SK-N-SH (cell line): ENCODE measurements at regions not wholly inside any gene's neighbourhood (a gene's known extent, or its start where the extent isn't known, plus 50 kb on each side); places are given as distances from the start of the nearest gene placed in this dataset.

Source experiments
- CTCF ChIA-PET: fragments of 300-600, 350-600 bp; formaldehyde crosslinking; extraction: SDS; loops from one replicate; lab custom pipeline; 2021; lab: Yijun Ruan, JAX
- POLR2A ChIA-PET: fragments of 350-600 bp; sonication (Branson Sonifier 250); formaldehyde crosslinking; extraction: SDS; loops from one replicate; lab custom pipeline; 2020; ENCODE audit warnings: antibody characterized with exemption, inconsistent platforms; lab: Yijun Ruan, JAX
- DNase-seq: peaks from one replicate; pipeline ENCODE4 v3.0.0; 2012
- H2AFZ ChIP-seq: fragments of 200-600 bp; sonication (generic); 2 replicates; pipeline ENCODE4 v1.8.1; 2016; ENCODE audit warnings: antibody characterized with exemption, mild to moderate bottlenecking, low read depth
- H3F3A ChIP-seq: fragments of 200-600 bp; sonication (generic); replicated peaks from 2 replicates; pipeline ENCODE3; 2016; ENCODE audit warnings: antibody characterized with exemption, mild to moderate bottlenecking; ENCODE audit not compliant: insufficient read depth
- H3K27ac ChIP-seq, 2 experiments: fragments of 200-500 bp in 1 of 2; fragments of 200-600 bp in 1 of 2; sonication (Bioruptor generic) in 1 of 2; sonication (generic), shearing (Covaris generic) in 1 of 2; 2 replicates each; pipeline versions ENCODE4 v1.5.1 to v1.6.1; 2014 to 2016; ENCODE audit warnings: low read depth in 2 of 2, inconsistent platforms in 1 of 2, low read length in 1 of 2, mild to moderate bottlenecking in 1 of 2, mixed read lengths in 1 of 2
- H3K27me3 ChIP-seq: fragments of 200-600 bp; sonication (generic), shearing (Covaris generic); 2 replicates; pipeline ENCODE4 v1.6.1; 2016; ENCODE audit warnings: mixed run types; ENCODE audit not compliant: insufficient read depth
- H3K36me3 ChIP-seq, 2 experiments: fragments of 200-500 bp in 1 of 2; fragments of 200-600 bp in 1 of 2; sonication (Bioruptor generic) in 1 of 2; sonication (generic) in 1 of 2; replicated peaks in 1 of 2; 2 replicates each; pipeline versions ENCODE3 to v1.5.1; 2014 to 2016; ENCODE audit warnings: low read length in 1 of 2, mild to moderate bottlenecking in 1 of 2; ENCODE audit not compliant: insufficient read depth in 2 of 2, control insufficient read depth in 1 of 2
- H3K4me1 ChIP-seq, 2 experiments: fragments of 200-500 bp in 1 of 2; fragments of 200-600 bp in 1 of 2; sonication (Bioruptor generic) in 1 of 2; sonication (generic), shearing (Covaris generic) in 1 of 2; 2 replicates each; pipeline versions ENCODE4 v1.5.1 to v1.6.1; 2014 to 2016; ENCODE audit warnings: low read depth in 1 of 2, low read length in 1 of 2, mixed run types in 1 of 2; ENCODE audit not compliant: insufficient read depth in 2 of 2, control insufficient read depth in 1 of 2
- H3K4me2 ChIP-seq: fragments of 200-600 bp; sonication (generic), shearing (Covaris generic); 2 replicates; pipeline ENCODE4 v1.6.1; 2017; ENCODE audit warnings: mixed run types
- H3K4me3 ChIP-seq, 2 experiments: fragments of 200-500 bp in 1 of 2; fragments of 200-600 bp in 1 of 2; sonication (Bioruptor generic) in 1 of 2; sonication (generic), shearing (Covaris generic) in 1 of 2; 2 replicates each; pipeline versions ENCODE4 v1.5.1 to v1.8.1; 2014 to 2016; ENCODE audit warnings: low read depth in 2 of 2, inconsistent platforms in 1 of 2, low read length in 1 of 2, mild to moderate bottlenecking in 1 of 2, mixed read lengths in 1 of 2, moderate library complexity in 1 of 2
- H3K79me2 ChIP-seq: fragments of 200-600 bp; sonication (generic); 2 replicates; pipeline ENCODE4 v1.8.1; 2017; ENCODE audit warnings: mild to moderate bottlenecking; ENCODE audit not compliant: insufficient read depth
- H3K9ac ChIP-seq: fragments of 200-600 bp; sonication (generic); 2 replicates; pipeline ENCODE4 v1.6.1; 2017; ENCODE audit warnings: mixed run types
- H3K9me2 ChIP-seq: fragments of 200-600 bp; sonication (generic); 2 replicates; pipeline ENCODE4 v1.6.1; 2017; ENCODE audit warnings: mixed run types
- H3K9me3 ChIP-seq: fragments of 200-600 bp; sonication (generic); 2 replicates; pipeline ENCODE4 v1.6.1; 2017; ENCODE audit warnings: mixed run types, mild to moderate bottlenecking, moderate library complexity
- H4K20me1 ChIP-seq: fragments of 200-600 bp; sonication (generic); 2 replicates; pipeline ENCODE4 v1.6.1; 2017; ENCODE audit warnings: mild to moderate bottlenecking, mixed run types; ENCODE audit not compliant: insufficient read depth
- GABPA ChIP-seq: IDR thresholded peaks from 2 replicates; pipeline ENCODE4 v1.4.0; 2012; ENCODE audit warnings: low read depth, mild to moderate bottlenecking
- GATA2 ChIP-seq: sonication (generic); formaldehyde crosslinking; IDR thresholded peaks from 2 replicates; pipeline ENCODE4 v1.5.0; 2020; ENCODE audit warnings: mild to moderate bottlenecking, missing genetic modification reagents
- IRF3 ChIP-seq: fragments of 150-350 bp; IDR thresholded peaks from 2 replicates; pipeline ENCODE4 v1.6.1; 2016; ENCODE audit warnings: mild to moderate bottlenecking, low read depth, low read length
- JUND ChIP-seq: IDR thresholded peaks from 2 replicates; pipeline ENCODE4 v1.4.0; 2012
- NFIC ChIP-seq: IDR thresholded peaks from 2 replicates; pipeline ENCODE4 v1.4.0; 2012; ENCODE audit warnings: borderline replicate concordance
- PBX3 ChIP-seq: IDR thresholded peaks from 2 replicates; pipeline ENCODE4; 2012
- RCOR1 ChIP-seq: fragments of 150-350 bp; IDR thresholded peaks from 2 replicates; pipeline ENCODE4 v1.6.1; 2017; ENCODE audit warnings: antibody characterized with exemption, low read length
- RXRA ChIP-seq: IDR thresholded peaks from 2 replicates; pipeline ENCODE4 v1.4.0; 2012; ENCODE audit warnings: low read depth, mild to moderate bottlenecking, borderline replicate concordance
- SIN3A ChIP-seq: IDR thresholded peaks from 2 replicates; pipeline ENCODE4 v1.6.1; 2012; ENCODE audit warnings: low read depth, mild to moderate bottlenecking, low read length, moderate library complexity, borderline replicate concordance
- TAF1 ChIP-seq: IDR thresholded peaks from 2 replicates; pipeline ENCODE4 v1.6.1; 2012; ENCODE audit warnings: low read depth, mild to moderate bottlenecking, low read length, moderate library complexity, borderline replicate concordance
- TEAD4 ChIP-seq: IDR thresholded peaks from 2 replicates; pipeline ENCODE4 v1.4.0; 2012; ENCODE audit warnings: mild to moderate bottlenecking, borderline replicate concordance; ENCODE audit not compliant: insufficient read depth
- USF1 ChIP-seq: IDR thresholded peaks from 2 replicates; pipeline ENCODE4 v1.4.0; 2012; ENCODE audit warnings: low read depth, borderline replicate concordance
- USF2 ChIP-seq: fragments of 150-350 bp; IDR thresholded peaks from 2 replicates; pipeline ENCODE4 v1.6.1; 2017; ENCODE audit warnings: antibody characterized with exemption, low read length, low read depth, borderline replicate concordance
- YY1 ChIP-seq: IDR thresholded peaks from 2 replicates; pipeline ENCODE4 v1.4.0; 2012; ENCODE audit warnings: low read depth, mild to moderate bottlenecking
- ZBTB33 ChIP-seq: IDR thresholded peaks from 2 replicates; pipeline ENCODE4 v1.4.0; 2012; ENCODE audit warnings: low read depth, borderline replicate concordance
- WGBS: methylation state at CpG from one replicate; pipeline ENCODE4 v1.1.6; 2017; ENCODE audit warnings: low lambda C conversion rate; 5-methylcytosine and 5-hydroxymethylcytosine counted together

- Histone ChIP-seq H2AFZ (no peak overlapping the region), H3K27me3 (no peaks in the 10 kb centered on the region), H4K20me1 (no peaks in the 10 kb centered on the region), H3K79me2 (no peaks in the 10 kb centered on the region), H3K9ac (no peak overlapping the region), H3K27ac (no peak overlapping the region), H3K4me2 (no peak overlapping the region), H3K36me3 (no peaks in the 10 kb centered on the region), H3K4me3 (no peak overlapping the region), H3F3A (peaks cover 13% of the 10 kb centered on the region), H3K4me1 (no peaks in the 10 kb centered on the region; a peak in 1 of 4 replicates), H3K9me2 (no peaks in the 10 kb centered on the region), H3K9me3 (no peaks in the 10 kb centered on the region)
- WGBS, result 93% methylated on average over 10 of the region's 10 CpGs
- no peak for DNase-seq
- no peak for TF ChIP-seq SIN3A
- TF ChIP-seq YY1, result no peak
- no peak for TF ChIP-seq RXRA
- no peak for TF ChIP-seq TEAD4
- no peak for TF ChIP-seq ZBTB33
- no peak for TF ChIP-seq NFIC
- ChIA-PET POLR2A (no interaction called here), CTCF (interaction anchor here (1.4 kb wide), 1 partner anchor 17 kb away, joined by 4 read pairs; no protein-coding TSS in a partner anchor)
Observed at GRCh38 chr20:53889411-53890148, 180.8 kb downstream of the BCAS1 start.

- H3K27me3 ChIP-seq, result no peaks in the 10 kb centered on the region
- H3K4me3 ChIP-seq, result no peak overlapping the region
- no peaks in the 10 kb centered on the region for H4K20me1 ChIP-seq
- no peak for DNase-seq
- H2AFZ ChIP-seq, result no peak overlapping the region; the same call in 1 of the 2 replicates
- 93% methylated on average over 3 of the region's 3 CpGs for WGBS
- ChIA-PET POLR2A (no interaction called here), CTCF (interaction anchor here (1.4 kb wide), 1 partner anchor 17 kb away, joined by 4 read pairs; no protein-coding TSS in a partner anchor)
- TF ChIP-seq PBX3 (no peak), TAF1 (no peak), USF1 (no peak), GABPA (no peak), RCOR1 (no peak), JUND (no peak), ZBTB33 (no peak), IRF3 (no peak), USF2 (no peak), GATA2 (CRISPR knock-in tag) (no peak)
- no peaks in the 10 kb centered on the region for H3K9me3 ChIP-seq
- H3K4me1 ChIP-seq, result no peaks in the 10 kb centered on the region; a peak in 1 of 4 replicates
- H3K79me2 ChIP-seq, result no peaks in the 10 kb centered on the region
- H3K4me2 ChIP-seq, result no peak overlapping the region
- no peak overlapping the region for H3K9ac ChIP-seq
- H3K27ac ChIP-seq, result no peak overlapping the region
- peaks cover 13% of the 10 kb centered on the region for H3F3A ChIP-seq
- H3K36me3 ChIP-seq, result no peaks in the 10 kb centered on the region
- H3K9me2 ChIP-seq, result no peaks in the 10 kb centered on the region
Observed at GRCh38 chr20:53888951-53889350, 181.4 kb downstream of the BCAS1 start.
